ENCODE measurements at regions not wholly inside any gene's neighbourhood (a gene's known extent, or its start where the extent isn't known, plus 50 kb on each side); places are given as distances from the start of the nearest gene placed in this dataset.

- TF ChIP-seq CTCF (IDR thresholded peaks at IDR 0.05) (no peak), POLR2A (IDR thresholded peaks at IDR 0.05) (no peak)
These were observed 158.6 kb upstream of the PARD3B start for GRCh38 chr2:204386668-204387067.

Data from uterus (tissue), 2 donors.